ENCODE measurements at regions not wholly inside any gene's neighbourhood (a gene's known extent, or its start where the extent isn't known, plus 50 kb on each side); places are given as distances from the start of the nearest gene placed in this dataset.

DNA sequence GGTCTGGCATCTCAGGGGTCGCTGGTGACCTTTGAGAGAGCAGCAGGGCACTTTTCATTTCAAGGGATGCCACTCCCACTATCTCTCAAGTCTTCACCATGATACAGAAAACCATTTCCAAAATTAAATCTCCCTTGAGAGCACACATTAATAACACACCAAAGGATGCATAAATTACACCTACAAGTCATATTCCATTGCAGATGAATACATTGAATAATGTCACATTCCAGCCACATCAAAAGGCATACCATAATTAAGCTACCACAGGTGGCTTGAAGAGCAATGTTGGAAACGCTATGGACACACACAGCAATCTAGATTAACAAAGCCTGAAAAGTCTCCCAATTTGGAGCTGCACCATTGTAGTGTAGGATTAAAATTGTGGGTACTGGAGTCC, 353.3 kb upstream of the ZMIZ1 start:
- DNase-seq (ENCODE audit: low read depth), result no peak

GRCh38 chr10:78716043-78716660, 352.6 kb upstream of the ZMIZ1 start:
- no peak for DNase-seq (ENCODE audit: low read depth)

GRCh38 chr10:78717200-78717599, 351.6 kb upstream of the ZMIZ1 start:
- no peak for DNase-seq (ENCODE audit: low read depth)

GRCh38 chr10:78718032-78718572, 350.7 kb upstream of the ZMIZ1 start:
- DNase-seq (ENCODE audit: low read depth), result no peak

GRCh38 chr10:78719276-78719675, 349.5 kb upstream of the ZMIZ1 start:
- DNase-seq (ENCODE audit: low read depth), result no peak

GRCh38 chr10:78720091-78720490, 348.7 kb upstream of the ZMIZ1 start:
- DNase-seq (ENCODE audit: low read depth), result no peak

- no peak for DNase-seq (ENCODE audit: low read depth)
These were observed 347.5 kb upstream of the ZMIZ1 start for GRCh38 chr10:78721231-78721630.

DNA sequence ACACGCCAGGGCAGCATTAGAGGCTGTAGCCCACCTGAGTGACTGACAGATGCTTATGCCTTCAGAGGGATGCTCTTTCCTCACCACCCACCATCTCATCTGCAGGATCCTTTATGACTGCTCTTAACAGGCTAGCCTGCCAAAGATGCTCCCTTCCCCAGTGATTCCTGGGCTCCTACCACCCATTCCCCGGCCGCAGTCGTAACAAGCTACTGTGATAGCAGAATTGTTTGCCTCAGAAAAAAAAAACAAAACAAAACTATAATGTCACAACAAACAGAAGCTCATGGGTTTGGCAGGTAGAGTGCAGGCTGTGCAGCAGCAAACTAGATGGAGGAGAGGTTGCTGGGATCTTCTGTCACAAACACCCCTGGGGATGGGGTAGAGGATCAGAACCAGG, 343.9 kb upstream of the ZMIZ1 start:
- no peak for DNase-seq (ENCODE audit: low read depth)

- no peak for DNase-seq (ENCODE audit: low read depth)
These were observed 342.6 kb upstream of the ZMIZ1 start for GRCh38 chr10:78726171-78726570.

- DNase-seq (ENCODE audit: low read depth), result no peak
These were observed 341.5 kb upstream of the ZMIZ1 start for GRCh38 chr10:78727251-78727650.

DNA sequence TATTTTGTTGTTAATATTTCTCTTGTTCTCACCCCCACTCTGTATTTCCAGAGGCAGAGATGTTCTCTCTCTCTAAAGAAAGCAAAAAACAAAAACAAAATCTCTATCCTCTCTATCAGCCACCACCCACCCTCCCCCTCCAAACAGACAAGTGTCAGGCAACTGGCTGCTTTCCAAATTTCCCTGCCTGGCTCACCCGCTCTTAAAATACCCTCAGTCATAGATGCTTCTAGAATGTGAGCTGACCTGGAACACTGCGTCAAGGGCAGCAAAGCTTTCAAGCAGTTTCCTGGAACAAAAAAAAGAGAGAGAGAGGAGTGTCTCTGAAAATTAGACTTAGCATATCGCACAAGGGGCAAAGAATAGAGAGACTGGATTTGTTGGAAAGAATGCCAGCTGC, 341.0 kb upstream of the ZMIZ1 start:
- DNase-seq (ENCODE audit: low read depth), result peak; percentile 66

- no peak for DNase-seq (ENCODE audit: low read depth)
These were observed 340.6 kb upstream of the ZMIZ1 start for GRCh38 chr10:78728176-78728575.

DNA sequence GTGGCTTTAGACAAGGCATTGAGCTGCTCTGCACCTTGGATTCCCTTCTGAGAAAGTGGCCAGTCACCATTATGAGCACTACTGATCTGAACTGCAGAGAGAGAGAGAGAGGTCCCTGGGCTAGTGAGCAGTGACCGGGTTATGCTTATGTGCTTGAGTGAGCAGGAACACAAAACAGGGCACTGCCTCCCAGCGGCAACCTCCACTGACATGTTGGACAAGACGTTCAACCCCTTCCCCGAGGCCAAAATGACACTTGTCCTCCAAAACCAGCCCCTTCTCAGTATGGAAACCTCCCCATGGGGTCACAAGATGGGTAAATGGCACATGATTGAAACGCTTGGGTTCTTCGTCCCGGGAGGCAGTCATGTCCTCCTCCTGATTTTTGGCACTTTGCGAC, 339.4 kb upstream of the ZMIZ1 start:
- DNase-seq (ENCODE audit: low read depth), result peak; percentile 31

DNA sequence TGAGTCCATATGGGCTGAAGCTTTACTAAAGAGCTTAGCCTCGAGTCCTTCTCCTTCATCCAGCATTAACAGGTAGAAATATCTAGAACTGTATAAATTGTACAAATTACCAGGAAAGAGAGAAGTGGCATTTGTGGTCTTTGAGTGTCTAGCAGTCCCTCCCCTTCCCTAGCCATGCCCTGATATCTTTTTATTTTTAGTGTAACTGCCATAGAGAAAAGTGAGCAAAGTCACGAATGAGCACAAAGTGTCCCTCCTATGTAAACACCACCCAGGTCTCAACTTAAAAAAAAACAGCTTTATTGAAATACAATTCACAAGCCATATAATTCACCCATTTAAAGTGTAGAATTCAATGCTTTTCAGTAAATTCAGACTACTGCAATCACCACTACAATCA, 339.0 kb upstream of the ZMIZ1 start:
- DNase-seq (ENCODE audit: low read depth), result no peak

GRCh38 chr10:78730754-78731153, 338.0 kb upstream of the ZMIZ1 start:
- no peak for DNase-seq (ENCODE audit: low read depth)

DNA sequence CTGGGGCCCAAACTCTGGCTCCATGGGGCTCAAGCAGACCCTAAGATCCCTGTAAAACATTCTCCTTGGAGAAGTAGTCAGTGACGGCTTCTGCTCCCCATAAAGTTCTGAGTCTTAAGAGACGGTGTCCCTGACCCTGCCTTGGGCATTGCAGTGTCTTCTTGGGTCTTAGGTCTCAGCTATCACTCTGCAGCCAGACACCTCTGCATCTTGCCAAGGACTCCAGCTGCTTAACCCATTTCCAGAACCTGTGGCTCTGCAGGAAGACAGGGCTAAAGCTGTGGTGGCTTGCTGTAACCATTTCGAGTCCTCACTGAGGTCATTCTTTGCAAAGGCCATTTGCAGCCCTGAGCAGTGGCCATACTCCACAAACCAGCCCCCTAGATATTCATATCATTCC, 337.1 kb upstream of the ZMIZ1 start:
- DNase-seq (ENCODE audit: low read depth), result no peak

- DNase-seq (ENCODE audit: low read depth), result no peak
These were observed 336.4 kb upstream of the ZMIZ1 start for GRCh38 chr10:78732381-78732780.

DNA sequence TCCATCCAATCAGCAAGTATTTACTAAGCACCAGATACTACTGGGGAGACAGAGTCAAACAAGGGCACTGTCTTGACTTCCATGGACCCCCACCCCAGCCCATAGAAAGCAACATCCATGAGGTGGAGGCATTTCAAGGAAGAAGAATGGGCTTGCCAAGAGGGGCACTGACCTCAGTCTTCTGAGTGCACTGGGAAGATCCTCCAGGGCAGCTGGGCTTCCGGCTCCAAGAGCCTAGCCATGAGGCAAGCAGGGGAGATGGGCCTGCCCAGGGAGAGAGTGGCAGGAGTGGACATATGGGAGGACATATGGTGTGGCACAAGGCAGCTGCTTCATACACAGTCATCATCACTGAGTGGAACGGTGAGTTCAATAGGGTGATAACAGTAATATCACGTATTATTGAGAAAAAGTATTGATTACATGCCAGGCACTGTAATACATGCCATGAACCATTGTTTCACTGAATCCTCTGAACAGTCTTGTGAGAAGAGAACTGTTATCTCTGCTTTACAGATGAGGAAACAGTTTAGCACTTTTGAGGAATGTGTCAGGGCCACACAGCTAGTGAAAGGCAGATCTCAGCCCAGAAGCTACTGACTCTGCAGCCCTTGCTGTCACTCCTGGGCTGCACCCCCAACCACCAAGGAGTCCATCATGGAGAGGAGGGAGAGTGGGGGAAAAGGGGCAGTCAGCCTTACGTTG, 331.7 kb upstream of the ZMIZ1 start:
- no peak for DNase-seq (ENCODE audit: low read depth)

- DNase-seq (ENCODE audit: low read depth), result no peak
These were observed 330.6 kb upstream of the ZMIZ1 start for GRCh38 chr10:78737883-78738856.

- no peak for DNase-seq (ENCODE audit: low read depth)
These were observed 329.9 kb upstream of the ZMIZ1 start for GRCh38 chr10:78738861-78739260.

DNA sequence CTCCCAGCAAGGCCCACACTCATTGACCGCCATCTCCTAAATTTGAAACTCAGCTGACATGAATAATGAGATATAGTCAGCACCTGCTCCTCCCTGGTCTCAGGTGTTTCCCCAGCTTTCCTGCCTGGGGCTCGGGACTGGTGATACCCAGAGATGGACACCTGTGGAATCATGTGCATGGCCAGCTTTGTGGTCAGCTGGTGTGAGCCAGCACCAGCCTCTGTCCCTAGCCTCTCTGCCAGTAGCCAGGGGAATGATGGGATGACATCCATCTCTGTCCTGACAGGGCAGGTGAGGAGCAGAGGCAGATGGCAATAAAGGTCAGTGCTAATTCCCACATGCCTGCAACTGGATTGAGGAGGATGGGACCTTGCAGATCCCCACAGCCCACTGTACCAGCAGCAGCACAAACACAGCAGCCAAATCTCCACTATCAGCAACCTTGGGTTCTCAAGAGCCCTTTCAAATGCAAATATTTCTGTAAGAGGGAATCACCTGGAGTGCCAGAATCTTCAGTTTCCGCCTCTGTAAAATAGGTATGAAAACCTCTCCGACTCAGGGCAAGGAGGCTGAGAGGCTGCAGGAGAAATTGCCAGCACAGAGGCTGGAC, 329.2 kb upstream of the ZMIZ1 start:
- no peak for DNase-seq (ENCODE audit: low read depth)

Data from renal cortical epithelial cell (primary cell).